ENCODE measurements at regions not wholly inside any gene's neighbourhood (a gene's known extent, or its start where the extent isn't known, plus 50 kb on each side); places are given as distances from the start of the nearest gene placed in this dataset.
"Not testable (repeated sequence)": the region's sequence is repeated elsewhere in the genome, so short reads cannot be mapped to it uniquely, and the experiment has no call there.

GRCh38 chr10:23829556-23829955 is 379.4 kb upstream of the KIAA1217 start:
- H3K27ac Mint-ChIP-seq: no peak overlapping the region
- TF ChIP-seq CTCF (IDR thresholded peaks at IDR 0.05; ENCODE audit: unreplicated experiment): no peak
- H3K27me3 Mint-ChIP-seq (ENCODE audit: low read depth): no peaks in the 10 kb centered on the region
- H3K4me3 Mint-ChIP-seq: no peak overlapping the region
- DNase-seq (ENCODE audit: low spot score in 2 of 2, unreplicated experiment in 2 of 2): no peak
- peaks cover 39% of the 10 kb centered on the region for H3K4me1 Mint-ChIP-seq
- no peaks in the 10 kb centered on the region for H3K36me3 Mint-ChIP-seq
- H3K9me3 Mint-ChIP-seq: no peaks in the 10 kb centered on the region

GRCh38 chr10:23834091-23834490 is 374.8 kb upstream of the KIAA1217 start:
- no peak for TF ChIP-seq CTCF (IDR thresholded peaks at IDR 0.05; ENCODE audit: unreplicated experiment)
- peak overlapping the region; percentile 60 for H3K27ac Mint-ChIP-seq
- H3K9me3 Mint-ChIP-seq: no peaks in the 10 kb centered on the region
- H3K27me3 Mint-ChIP-seq (ENCODE audit: low read depth): no peaks in the 10 kb centered on the region
- DNase-seq (ENCODE audit: low spot score in 2 of 2, unreplicated experiment in 2 of 2): no peak
- H3K4me1 Mint-ChIP-seq: peaks cover 38% of the 10 kb centered on the region
- no peak overlapping the region for H3K4me3 Mint-ChIP-seq
- H3K36me3 Mint-ChIP-seq: no peaks in the 10 kb centered on the region

- H3K4me3 Mint-ChIP-seq: no peak overlapping the region
- no peak for TF ChIP-seq CTCF (IDR thresholded peaks at IDR 0.05; ENCODE audit: unreplicated experiment)
- no peak overlapping the region for H3K27ac Mint-ChIP-seq
- H3K27me3 Mint-ChIP-seq (ENCODE audit: low read depth): peaks cover 12% of the 10 kb centered on the region
- H3K4me1 Mint-ChIP-seq: no peaks in the 10 kb centered on the region
- H3K36me3 Mint-ChIP-seq: peaks cover 9% of the 10 kb centered on the region
- no peak for DNase-seq (ENCODE audit: low spot score in 2 of 2, unreplicated experiment in 2 of 2)
- peaks cover 33% of the 10 kb centered on the region for H3K9me3 Mint-ChIP-seq
Observed at GRCh38 chr10:23850631-23851030, 358.3 kb upstream of the KIAA1217 start.

GRCh38 chr10:23859598-23859997 is 349.3 kb upstream of the KIAA1217 start:
- H3K36me3 Mint-ChIP-seq: no peaks in the 10 kb centered on the region
- TF ChIP-seq CTCF (IDR thresholded peaks at IDR 0.05; ENCODE audit: unreplicated experiment): no peak
- H3K9me3 Mint-ChIP-seq: peaks cover 14% of the 10 kb centered on the region
- peaks cover 9% of the 10 kb centered on the region for H3K4me1 Mint-ChIP-seq
- H3K4me3 Mint-ChIP-seq: no peak overlapping the region
- H3K27me3 Mint-ChIP-seq (ENCODE audit: low read depth): no peaks in the 10 kb centered on the region
- H3K27ac Mint-ChIP-seq: no peak overlapping the region
- DNase-seq (ENCODE audit: low spot score in 2 of 2, unreplicated experiment in 2 of 2): no peak

- DNase-seq (ENCODE audit: low spot score in 2 of 2, unreplicated experiment in 2 of 2): no peak
- TF ChIP-seq CTCF (IDR thresholded peaks at IDR 0.05; ENCODE audit: unreplicated experiment): no peak
- Mint-ChIP-seq H3K4me3 (no peak overlapping the region), H3K9me3 (no peaks in the 10 kb centered on the region), H3K27ac (no peak overlapping the region), H3K36me3 (no peaks in the 10 kb centered on the region), H3K4me1 (peaks cover 16% of the 10 kb centered on the region), H3K27me3 (ENCODE audit: low read depth) (no peaks in the 10 kb centered on the region)
Observed at GRCh38 chr10:23864631-23865147, 344.2 kb upstream of the KIAA1217 start.

GRCh38 chr10:23866985-23867384 is 342.0 kb upstream of the KIAA1217 start:
- not testable (repeated sequence) for H3K9me3 Mint-ChIP-seq; DNase-seq (ENCODE audit: low spot score in 2 of 2, unreplicated experiment in 2 of 2); H3K27me3 Mint-ChIP-seq (ENCODE audit: low read depth); H3K4me3 Mint-ChIP-seq; H3K27ac Mint-ChIP-seq; H3K36me3 Mint-ChIP-seq
- peaks cover 26% of the 10 kb centered on the region for H3K4me1 Mint-ChIP-seq
